H1 (cell line): ENCODE measurements at regions not wholly inside any gene's neighbourhood (a gene's known extent, or its start where the extent isn't known, plus 50 kb on each side); places are given as distances from the start of the nearest gene placed in this dataset.

Experiments used
- CTCF ChIA-PET: fragments of 300-600 bp; sonication (Branson Sonifier 250); formaldehyde crosslinking; loops from one replicate; lab custom pipeline; 2021; ENCODE audit not compliant: partially characterized antibody; lab: Charles Lee
- POLR2A ChIA-PET: fragments of 300-600 bp; sonication (Branson Sonifier 250); formaldehyde crosslinking; loops from one replicate; lab custom pipeline; 2021; ENCODE audit warnings: inconsistent platforms; ENCODE audit not compliant: partially characterized antibody; lab: Charles Lee
- DNase-seq, 2 experiments: peaks; one replicate each; pipeline versions ENCODE4 v3.0.0 to v3.0.0-alpha.2; 2010 to 2022; ENCODE audit warnings: low spot score in 2 of 2, low read depth in 1 of 2, mixed read lengths in 1 of 2
- FAIRE-seq: peaks from 2 replicates; lab custom pipeline; 2011; peaks lifted over from hg19 to GRCh38; lab: Jason Lieb, UNC
- H2AFZ ChIP-seq: 2 replicates; pipeline ENCODE4 v1.8.1; 2012; ENCODE audit warnings: low read length, inconsistent platforms
- H2AK5ac ChIP-seq: 2 replicates; pipeline ENCODE4 v1.6.1; 2013; ENCODE audit warnings: low read depth, low read length
- H2BK120ac ChIP-seq: replicated peaks from 2 replicates; pipeline ENCODE3; 2013; ENCODE audit warnings: low read depth, low read length, inconsistent platforms
- H2BK12ac ChIP-seq: 2 replicates; pipeline ENCODE4 v1.6.1; 2013; ENCODE audit warnings: low read depth, low read length
- H2BK15ac ChIP-seq: 2 replicates; pipeline ENCODE4 v1.6.1; 2013; ENCODE audit warnings: low read length
- H2BK20ac ChIP-seq: 2 replicates; pipeline ENCODE4 v1.6.1; 2013; ENCODE audit warnings: low read length
- H2BK5ac ChIP-seq: 2 replicates; pipeline ENCODE4 v1.6.1; 2013; ENCODE audit warnings: low read depth, low read length
- H3K14ac ChIP-seq: 2 replicates; pipeline ENCODE4 v1.6.1; 2013; ENCODE audit warnings: inconsistent platforms; ENCODE audit not compliant: insufficient read length
- H3K18ac ChIP-seq: 2 replicates; pipeline ENCODE4 v1.6.1; 2013; ENCODE audit warnings: low read length; ENCODE audit errors: extremely low read depth
- H3K23ac ChIP-seq: 2 replicates; pipeline ENCODE4 v1.6.1; 2013; ENCODE audit warnings: inconsistent platforms; ENCODE audit not compliant: insufficient read length
- H3K23me2 ChIP-seq: 2 replicates; pipeline ENCODE4 v1.6.1; 2013; ENCODE audit warnings: low read depth, low read length
- H3K27ac ChIP-seq: 2 replicates; pipeline ENCODE4 v1.6.1; 2011; ENCODE audit warnings: low read depth, low read length, inconsistent platforms
- H3K27me3 ChIP-seq, 4 experiments: replicated peaks in 1 of 4; 1 replicate in 1 of 4; 2 replicates in 3 of 4; pipeline versions ENCODE4 v1.6.1 to v1.8.1; 2011 to 2013; ENCODE audit warnings: low read length in 3 of 4, mild to moderate bottlenecking in 3 of 4, inconsistent platforms in 2 of 4, mixed read lengths in 2 of 4, moderate library complexity in 1 of 4; ENCODE audit not compliant: control insufficient read depth in 3 of 4, insufficient read depth in 3 of 4; ENCODE audit errors: extremely low read depth in 1 of 4
- H3K36me3 ChIP-seq, 4 experiments: 2 replicates each; pipeline versions ENCODE4 v1.6.1 to v1.8.1; 2011 to 2013; ENCODE audit warnings: mild to moderate bottlenecking in 4 of 4, low read length in 3 of 4, moderate library complexity in 2 of 4, control low read depth in 1 of 4, inconsistent platforms in 1 of 4; ENCODE audit not compliant: insufficient read depth in 4 of 4, control insufficient read depth in 2 of 4
- H3K4ac ChIP-seq: replicated peaks from 2 replicates; pipeline ENCODE3; 2013; ENCODE audit warnings: low read length, low read depth, mixed read lengths, inconsistent platforms; ENCODE audit not compliant: insufficient read length
- H3K4me1 ChIP-seq, 4 experiments: replicated peaks in 1 of 4; 1 replicate in 1 of 4; 2 replicates in 3 of 4; pipeline versions ENCODE4 v1.6.1 to v1.8.1; 2011 to 2013; ENCODE audit warnings: low read length in 3 of 4, inconsistent platforms in 2 of 4, mixed read lengths in 1 of 4; ENCODE audit not compliant: insufficient read depth in 4 of 4, control insufficient read depth in 3 of 4
- H3K4me2 ChIP-seq, 2 experiments: 2 replicates each; pipeline versions ENCODE4 v1.6.1 to v1.8.1; 2011 to 2013; ENCODE audit warnings: low read depth in 2 of 2, low read length in 2 of 2, control low read depth in 1 of 2, inconsistent platforms in 1 of 2, mild to moderate bottlenecking in 1 of 2; ENCODE audit not compliant: insufficient read depth in 1 of 2
- H3K4me3 ChIP-seq, 4 experiments: fragments of 200-600, 300-600 bp in 1 of 4; sonication (generic), shearing (Covaris generic), sonication (Bioruptor Twin) in 1 of 4; 2 replicates each; pipeline versions ENCODE4 v1.5.1 to v1.8.1; 2011 to 2016; ENCODE audit warnings: low read length in 4 of 4, low read depth in 3 of 4, control low read depth in 2 of 4, inconsistent platforms in 2 of 4, mild to moderate bottlenecking in 2 of 4, mixed read lengths in 1 of 4, moderate library complexity in 1 of 4; ENCODE audit not compliant: insufficient read depth in 2 of 4; ENCODE audit errors: extremely low read depth in 1 of 4
- H3K56ac ChIP-seq: replicated peaks from 2 replicates; pipeline ENCODE3; 2013; ENCODE audit warnings: low read depth, mild to moderate bottlenecking, mixed read lengths, low read length, inconsistent platforms; ENCODE audit not compliant: insufficient read length
- H3K79me1 ChIP-seq: 2 replicates; pipeline ENCODE4 v1.6.1; 2013; ENCODE audit warnings: low read depth, low read length, control low read depth
- H3K79me2 ChIP-seq, 2 experiments: 2 replicates each; pipeline versions ENCODE4 v1.6.1 to v1.8.1; 2012 to 2013; ENCODE audit warnings: low read length in 2 of 2, mild to moderate bottlenecking in 2 of 2, inconsistent platforms in 1 of 2; ENCODE audit not compliant: insufficient read depth in 2 of 2, control insufficient read depth in 1 of 2
- H3K9ac ChIP-seq, 4 experiments: replicated peaks in 1 of 4; 1 replicate in 1 of 4; 2 replicates in 3 of 4; pipeline versions ENCODE4 v1.6.1 to v1.8.1; 2011 to 2013; ENCODE audit warnings: low read depth in 3 of 4, low read length in 3 of 4, control low read depth in 2 of 4, mild to moderate bottlenecking in 2 of 4, moderate library complexity in 2 of 4, inconsistent platforms in 1 of 4; ENCODE audit errors: extremely low read depth in 1 of 4
- H3K9me3 ChIP-seq, 2 experiments: 2 replicates each; pipeline versions ENCODE4 v1.6.1 to v1.8.1; 2012 to 2013; ENCODE audit warnings: mild to moderate bottlenecking in 2 of 2, moderate library complexity in 2 of 2, control low read depth in 1 of 2, inconsistent platforms in 1 of 2, low read depth in 1 of 2, low read length in 1 of 2, mixed read lengths in 1 of 2; ENCODE audit not compliant: insufficient read depth in 2 of 2
- H4K20me1 ChIP-seq, 2 experiments: replicated peaks in 1 of 2; 2 replicates each; pipeline versions ENCODE3 to v1.8.1; 2011 to 2013; ENCODE audit warnings: inconsistent platforms in 2 of 2, low read length in 2 of 2, mild to moderate bottlenecking in 1 of 2; ENCODE audit not compliant: insufficient read depth in 2 of 2, control insufficient read depth in 1 of 2
- H4K5ac ChIP-seq: 2 replicates; pipeline ENCODE4 v1.6.1; 2013; ENCODE audit warnings: low read length, low read depth, mixed read lengths, inconsistent platforms; ENCODE audit not compliant: insufficient read length
- H4K8ac ChIP-seq: 2 replicates; pipeline ENCODE4 v1.8.0; 2013; ENCODE audit warnings: mild to moderate bottlenecking, moderate library complexity, low read length, inconsistent platforms; ENCODE audit not compliant: insufficient read depth; ENCODE audit errors: extremely low read depth
- H4K91ac ChIP-seq: replicated peaks from 2 replicates; pipeline ENCODE3; 2013; ENCODE audit warnings: low read length, mixed read lengths, inconsistent platforms; ENCODE audit not compliant: insufficient read length
- ATF3 ChIP-seq: IDR thresholded peaks from 2 replicates; pipeline ENCODE4 v1.6.1; 2011; ENCODE audit warnings: low read depth, mild to moderate bottlenecking, low read length; ENCODE audit not compliant: insufficient read depth
- BRCA1 ChIP-seq: IDR thresholded peaks from 2 replicates; pipeline ENCODE4 v1.6.1; 2012; ENCODE audit warnings: low read depth, low read length, improper control_type of control experiment
- CEBPB ChIP-seq: IDR thresholded peaks from 2 replicates; pipeline ENCODE4 v1.6.1; 2012; ENCODE audit warnings: low read depth, low read length
- GTF2F1 ChIP-seq: IDR thresholded peaks from 2 replicates; pipeline ENCODE4 v1.6.1; 2012; ENCODE audit warnings: low read depth, low read length, improper control_type of control experiment, borderline replicate concordance
- KDM1A ChIP-seq: fragments of 200-600, 300-600 bp; sonication (generic); IDR thresholded peaks from 2 replicates; pipeline ENCODE4 v1.7.1; 2016; ENCODE audit warnings: mild to moderate bottlenecking, low read length, borderline replicate concordance
- KDM5A ChIP-seq: fragments of 200-600 bp; IDR thresholded peaks from 2 replicates; pipeline ENCODE4 v1.7.1; 2012; ENCODE audit warnings: mild to moderate bottlenecking, low read length, inconsistent platforms, mixed read lengths
- MAX ChIP-seq: IDR thresholded peaks from 2 replicates; pipeline ENCODE4 v1.6.1; 2012; ENCODE audit warnings: inconsistent platforms
- SIN3A ChIP-seq, 2 experiments: IDR thresholded peaks in 1 of 2; conservative IDR thresholded peaks in 1 of 2; 2 replicates each; pipeline ENCODE4 v1.6.1; 2011 to 2012; ENCODE audit warnings: low read length in 2 of 2, improper control_type of control experiment in 1 of 2, low read depth in 1 of 2, mild to moderate bottlenecking in 1 of 2
- SP1 ChIP-seq: IDR thresholded peaks from 2 replicates; pipeline ENCODE4 v1.6.1; 2011; ENCODE audit warnings: low read depth, low read length
- SP4 ChIP-seq: IDR thresholded peaks from 2 replicates; pipeline ENCODE4 v1.6.1; 2012; ENCODE audit warnings: low read length, inconsistent platforms
- TAF1 ChIP-seq: IDR thresholded peaks from 2 replicates; pipeline ENCODE4 v1.6.1; 2011; ENCODE audit warnings: mild to moderate bottlenecking, low read depth, low read length
- TBP ChIP-seq: IDR thresholded peaks from 2 replicates; pipeline ENCODE4 v1.6.1; 2011; ENCODE audit warnings: low read depth, low read length, improper control_type of control experiment
- WGBS, 2 experiments: shearing (Covaris generic) in 1 of 2; methylation state at CpG; one replicate each; pipeline versions ENCODE4 v1.1.6 to v1.1.7; 2013 to 2015; ENCODE audit warnings: low lambda C conversion rate in 2 of 2, mixed read lengths in 2 of 2, inconsistent platforms in 1 of 2, low coverage in 1 of 2, missing lambda C conversion rate in 1 of 2; ENCODE audit not compliant: insufficient replicate concordance in 2 of 2, insufficient coverage in 1 of 2, insufficient read length in 1 of 2; ENCODE audit errors: extremely low coverage in 1 of 2, missing lambda C conversion rate in 1 of 2; 5-methylcytosine and 5-hydroxymethylcytosine counted together
- TF ChIP-seq, protein P1 (sequence below): IDR thresholded peaks from 2 replicates; pipeline ENCODE4 v1.6.1; 2011; ENCODE audit warnings: low read length, improper control_type of control experiment

GRCh38 chr5:122585371-122585770, 189.5 kb upstream of the SNX2 start:
- no peak for DNase-seq
- no peak overlapping the region for H3K4ac ChIP-seq
- H3K14ac ChIP-seq, result no peak overlapping the region
- no peaks in the 10 kb centered on the region for H3K23me2 ChIP-seq
- no peaks in the 10 kb centered on the region for H3K9me3 ChIP-seq
- H3K4me3 ChIP-seq, result no peak overlapping the region
- no peaks in the 10 kb centered on the region for H3K4me1 ChIP-seq
- H3K23ac ChIP-seq, result no peak overlapping the region
- H3K18ac ChIP-seq, result no peak overlapping the region
- no peak overlapping the region for H2BK5ac ChIP-seq
- H3K79me1 ChIP-seq, result no peaks in the 10 kb centered on the region
- no peak overlapping the region for H2BK20ac ChIP-seq
- no peaks in the 10 kb centered on the region for H3K79me2 ChIP-seq
- no peaks in the 10 kb centered on the region for H4K20me1 ChIP-seq
- FAIRE-seq, result no peak
- no peak overlapping the region for H3K56ac ChIP-seq
- CTCF ChIA-PET, result interaction anchor here (1.1 to 1.5 kb wide), 3 partner anchors 8 to 85 kb away, joined by 3 to 7 read pairs (median 5); no protein-coding TSS in a partner anchor
- H2AFZ ChIP-seq, result no peak overlapping the region
- no peak overlapping the region for H2BK120ac ChIP-seq
- H2BK12ac ChIP-seq, result no peak overlapping the region
- no peak overlapping the region for H4K8ac ChIP-seq
- no peaks in the 10 kb centered on the region for H3K36me3 ChIP-seq
- POLR2A ChIA-PET, result interaction anchor here (0.5 kb wide), 1 partner anchor 260 kb away, joined by 3 read pairs; the partner anchor contains the start of gene SNX24
- H3K9ac ChIP-seq, result no peak overlapping the region
- 88% methylated on average over 2 of the region's 2 CpGs; no CpG with 5 or more reads in 1 of the 2 experiments for WGBS, 2 experiments
- H4K5ac ChIP-seq, result no peak overlapping the region
- no peak for TF ChIP-seq SP4
- TF ChIP-seq BRCA1, result no peak
- no peak for TF ChIP-seq GTF2F1
- TF ChIP-seq SIN3A (conservative IDR thresholded peaks at IDR 0.05 in 1 of 2, IDR thresholded peaks at IDR 0.05 in 1 of 2; ENCODE audit: low read depth in 1 of 2, low read length in 2 of 2), result no peak
- no peak for TF ChIP-seq KDM5A
- TF ChIP-seq TBP, result no peak
- TF ChIP-seq, protein P1, sequence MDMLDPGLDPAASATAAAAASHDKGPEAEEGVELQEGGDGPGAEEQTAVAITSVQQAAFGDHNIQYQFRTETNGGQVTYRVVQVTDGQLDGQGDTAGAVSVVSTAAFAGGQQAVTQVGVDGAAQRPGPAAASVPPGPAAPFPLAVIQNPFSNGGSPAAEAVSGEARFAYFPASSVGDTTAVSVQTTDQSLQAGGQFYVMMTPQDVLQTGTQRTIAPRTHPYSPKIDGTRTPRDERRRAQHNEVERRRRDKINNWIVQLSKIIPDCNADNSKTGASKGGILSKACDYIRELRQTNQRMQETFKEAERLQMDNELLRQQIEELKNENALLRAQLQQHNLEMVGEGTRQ, result no peak
- no peak for TF ChIP-seq TAF1
- TF ChIP-seq KDM1A, result no peak
- TF ChIP-seq SP1, result no peak
- TF ChIP-seq MAX, result no peak
- no peak for TF ChIP-seq ATF3
- no peak for TF ChIP-seq CEBPB
- no peak overlapping the region for H2BK15ac ChIP-seq
- H3K27me3 ChIP-seq, result no peaks in the 10 kb centered on the region
- no peak overlapping the region for H2AK5ac ChIP-seq
- no peak overlapping the region for H4K91ac ChIP-seq
- H3K27ac ChIP-seq, result no peak overlapping the region
- H3K4me2 ChIP-seq, result no peak overlapping the region
